IgD-negative memory B cell (primary cell): ENCODE measurements at regions not wholly inside any gene's neighbourhood (a gene's known extent, or its start where the extent isn't known, plus 50 kb on each side); places are given as distances from the start of the nearest gene placed in this dataset.

Experiments used
- H3K27ac Mint-ChIP-seq, 3 donors: one replicate each; pipeline ENCODE4 v1.8.0; 2020 to 2022; ENCODE audit warnings: mild to moderate bottlenecking in 3 of 3, mixed read lengths in 3 of 3, moderate library complexity in 1 of 3
- H3K27me3 Mint-ChIP-seq: one replicate; pipeline ENCODE4 v1.8.0; 2021; ENCODE audit warnings: mixed read lengths
- H3K36me3 Mint-ChIP-seq: one replicate; pipeline ENCODE4 v1.8.0; 2020; ENCODE audit warnings: mild to moderate bottlenecking, mixed read lengths
- H3K4me1 Mint-ChIP-seq, 3 donors: one replicate each; pipeline ENCODE4 v1.8.0; 2020 to 2022; ENCODE audit warnings: mixed read lengths in 3 of 3, mild to moderate bottlenecking in 1 of 3
- H3K4me3 Mint-ChIP-seq, 4 donors: one replicate each; pipeline ENCODE4 v1.8.0; 2020 to 2022; ENCODE audit warnings: mild to moderate bottlenecking in 4 of 4, mixed read lengths in 4 of 4, moderate library complexity in 3 of 4
- H3K9me3 Mint-ChIP-seq, 3 donors: one replicate each; pipeline ENCODE4 v1.8.0; 2020 to 2021; ENCODE audit warnings: mixed read lengths in 3 of 3, mild to moderate bottlenecking in 1 of 3

- peaks cover 0 to 2% (median 0%) of the 10 kb centered on the region in 3 donors for H3K9me3 Mint-ChIP-seq
- no peak overlapping the region for H3K27ac Mint-ChIP-seq
- no peak overlapping the region for H3K4me3 Mint-ChIP-seq
- H3K27me3 Mint-ChIP-seq, result peaks cover 4% of the 10 kb centered on the region
- H3K4me1 Mint-ChIP-seq, result no peaks in the 10 kb centered on the region
- no peaks in the 10 kb centered on the region for H3K36me3 Mint-ChIP-seq
Measured at GRCh38 chr11:33505093-33505492, 195.5 kb downstream of the C11orf91 start.

GRCh38 chr11:33500861-33501479 lies 199.7 kb downstream of the C11orf91 start:
- Mint-ChIP-seq H3K27me3 (peaks cover 10% of the 10 kb centered on the region), H3K27ac (no peak overlapping the region), H3K36me3 (no peaks in the 10 kb centered on the region), H3K4me1 (no peaks in the 10 kb centered on the region), H3K4me3 (no peak overlapping the region), H3K9me3 (peaks cover 0 to 6% (median 0%) of the 10 kb centered on the region in 3 donors)

GRCh38 chr11:33500332-33500731 lies 200.3 kb downstream of the C11orf91 start:
- Mint-ChIP-seq H3K4me1 (no peaks in the 10 kb centered on the region), H3K4me3 (no peak overlapping the region)

GRCh38 chr11:33492596-33492995 lies 208.0 kb downstream of the C11orf91 start:
- no peak overlapping the region for H3K4me3 Mint-ChIP-seq
- peaks cover 7% of the 10 kb centered on the region for H3K27me3 Mint-ChIP-seq
- no peak overlapping the region for H3K27ac Mint-ChIP-seq
- no peaks in the 10 kb centered on the region for H3K36me3 Mint-ChIP-seq
- H3K9me3 Mint-ChIP-seq, result peaks cover 0 to 4% (median 0%) of the 10 kb centered on the region in 3 donors
- no peaks in the 10 kb centered on the region for H3K4me1 Mint-ChIP-seq

More at GRCh38 chr11:33500332-33500731, 200.3 kb downstream of the C11orf91 start:
- Mint-ChIP-seq H3K9me3 (peaks cover 0 to 6% (median 0%) of the 10 kb centered on the region in 3 donors), H3K36me3 (no peaks in the 10 kb centered on the region), H3K27ac (no peak overlapping the region), H3K27me3 (peaks cover 10% of the 10 kb centered on the region)

- H3K4me3 Mint-ChIP-seq, result no peak overlapping the region
- no peaks in the 10 kb centered on the region for H3K4me1 Mint-ChIP-seq
- no peaks in the 10 kb centered on the region for H3K36me3 Mint-ChIP-seq
- peaks cover 0 to 2% (median 1%) of the 10 kb centered on the region in 3 donors for H3K9me3 Mint-ChIP-seq
- peaks cover 4% of the 10 kb centered on the region for H3K27me3 Mint-ChIP-seq
- no peak overlapping the region for H3K27ac Mint-ChIP-seq
Measured at GRCh38 chr11:33490842-33491370, 209.7 kb downstream of the C11orf91 start.

- no peak overlapping the region for H3K4me3 Mint-ChIP-seq
- peaks cover 4% of the 10 kb centered on the region for H3K27me3 Mint-ChIP-seq
- no peaks in the 10 kb centered on the region for H3K4me1 Mint-ChIP-seq
- peaks cover 0 to 5% (median 1%) of the 10 kb centered on the region in 3 donors for H3K9me3 Mint-ChIP-seq
- no peaks in the 10 kb centered on the region for H3K36me3 Mint-ChIP-seq
- no peak overlapping the region for H3K27ac Mint-ChIP-seq
Measured at GRCh38 chr11:33488971-33489370, 211.7 kb downstream of the C11orf91 start.

GRCh38 chr11:33480626-33481025 lies 220.0 kb downstream of the C11orf91 start:
- peaks cover 6% of the 10 kb centered on the region for H3K27me3 Mint-ChIP-seq
- no peak overlapping the region for H3K4me3 Mint-ChIP-seq
- no peaks in the 10 kb centered on the region for H3K36me3 Mint-ChIP-seq
- peaks cover 0 to under 1% (median 0%) of the 10 kb centered on the region in 3 donors for H3K9me3 Mint-ChIP-seq
- H3K4me1 Mint-ChIP-seq, result no peaks in the 10 kb centered on the region
- H3K27ac Mint-ChIP-seq, result no peak overlapping the region

GRCh38 chr11:33479231-33479630 lies 221.4 kb downstream of the C11orf91 start:
- Mint-ChIP-seq H3K27me3 (peaks cover 6% of the 10 kb centered on the region), H3K4me1 (no peaks in the 10 kb centered on the region), H3K27ac (no peak overlapping the region), H3K4me3 (no peak overlapping the region), H3K36me3 (no peaks in the 10 kb centered on the region), H3K9me3 (no peaks in the 10 kb centered on the region)

GRCh38 chr11:33478111-33478573 lies 221.0 kb downstream of the HIPK3 start:
- Mint-ChIP-seq H3K9me3 (no peaks in the 10 kb centered on the region), H3K4me3 (no peak overlapping the region), H3K27ac (no peak overlapping the region), H3K36me3 (peaks cover 2% of the 10 kb centered on the region), H3K4me1 (no peaks in the 10 kb centered on the region), H3K27me3 (peaks cover 6% of the 10 kb centered on the region)

- Mint-ChIP-seq H3K36me3 (peaks cover 2% of the 10 kb centered on the region), H3K9me3 (no peaks in the 10 kb centered on the region), H3K27me3 (peaks cover 6% of the 10 kb centered on the region)
Measured at GRCh38 chr11:33476945-33477606, 219.9 kb downstream of the HIPK3 start.

GRCh38 chr11:33475993-33476392 lies 218.8 kb downstream of the HIPK3 start:
- Mint-ChIP-seq H3K27ac (no peak overlapping the region), H3K4me3 (no peak overlapping the region), H3K4me1 (peaks cover 0 to 1% (median 0%) of the 10 kb centered on the region in 3 donors), H3K9me3 (no peaks in the 10 kb centered on the region), H3K27me3 (peaks cover 6% of the 10 kb centered on the region), H3K36me3 (peaks cover 2% of the 10 kb centered on the region)

More at GRCh38 chr11:33476945-33477606, 219.9 kb downstream of the HIPK3 start:
- H3K27ac Mint-ChIP-seq, result no peak overlapping the region
- no peak overlapping the region for H3K4me3 Mint-ChIP-seq
- no peaks in the 10 kb centered on the region for H3K4me1 Mint-ChIP-seq

- Mint-ChIP-seq H3K27me3 (peaks cover under 1% of the 10 kb centered on the region), H3K27ac (no peak overlapping the region), H3K4me1 (peaks cover 0 to 1% (median 0%) of the 10 kb centered on the region in 3 donors), H3K36me3 (peaks cover 2% of the 10 kb centered on the region), H3K9me3 (no peaks in the 10 kb centered on the region), H3K4me3 (no peak overlapping the region)
Measured at GRCh38 chr11:33474866-33475265, 217.7 kb downstream of the HIPK3 start.

GRCh38 chr11:33471541-33471940 lies 214.4 kb downstream of the HIPK3 start:
- Mint-ChIP-seq H3K4me3 (no peak overlapping the region), H3K36me3 (peaks cover 2% of the 10 kb centered on the region), H3K9me3 (no peaks in the 10 kb centered on the region), H3K27ac (no peak overlapping the region), H3K27me3 (no peaks in the 10 kb centered on the region), H3K4me1 (peaks cover 0 to 1% (median 0%) of the 10 kb centered on the region in 3 donors)

GRCh38 chr11:33467966-33468365 lies 210.8 kb downstream of the HIPK3 start:
- no peak overlapping the region for H3K4me3 Mint-ChIP-seq
- H3K36me3 Mint-ChIP-seq, result no peaks in the 10 kb centered on the region
- peaks cover 0 to 1% (median 0%) of the 10 kb centered on the region in 3 donors for H3K4me1 Mint-ChIP-seq
- peaks cover 3% of the 10 kb centered on the region for H3K27me3 Mint-ChIP-seq
- H3K9me3 Mint-ChIP-seq, result no peaks in the 10 kb centered on the region
- no peak overlapping the region for H3K27ac Mint-ChIP-seq

GRCh38 chr11:33463059-33463458 lies 205.9 kb downstream of the HIPK3 start:
- no peaks in the 10 kb centered on the region for H3K36me3 Mint-ChIP-seq
- H3K27ac Mint-ChIP-seq, result no peak overlapping the region
- H3K27me3 Mint-ChIP-seq, result peaks cover 3% of the 10 kb centered on the region
- no peak overlapping the region for H3K4me3 Mint-ChIP-seq
- no peaks in the 10 kb centered on the region for H3K9me3 Mint-ChIP-seq
- H3K4me1 Mint-ChIP-seq, result no peaks in the 10 kb centered on the region
